SJCRH30 (cell line): ENCODE measurements at regions not wholly inside any gene's neighbourhood (a gene's known extent, or its start where the extent isn't known, plus 50 kb on each side); places are given as distances from the start of the nearest gene placed in this dataset.
A peak's percentile ranks its signal among the peaks of the same experiment; 100 is the strongest.
"Not testable (repeated sequence)": the region's sequence is repeated elsewhere in the genome, so short reads cannot be mapped to it uniquely, and the experiment has no call there.

Experiments used
- DNase-seq, 2 experiments: peaks; one replicate each; pipeline ENCODE4 v3.0.0-alpha.2; 2015 to 2020
- H3K27ac ChIP-seq: fragments of 250-450 bp; sonication (Bioruptor Pico); 2 replicates; pipeline ENCODE4 v1.5.1; 2020; ENCODE audit warnings: mild to moderate bottlenecking, moderate library complexity
- H3K27me3 ChIP-seq: fragments of 250-450 bp; sonication (Bioruptor Pico); 2 replicates; pipeline ENCODE4 v1.5.1; 2020; ENCODE audit warnings: mild to moderate bottlenecking, moderate library complexity
- H3K36me3 ChIP-seq: fragments of 250-450 bp; sonication (Bioruptor Pico); 2 replicates; pipeline ENCODE4 v1.5.1; 2020; ENCODE audit warnings: mild to moderate bottlenecking, moderate library complexity
- H3K4me1 ChIP-seq: fragments of 250-450 bp; sonication (Bioruptor Pico); 2 replicates; pipeline ENCODE4 v1.5.1; 2020; ENCODE audit warnings: mild to moderate bottlenecking, moderate library complexity
- H3K4me3 ChIP-seq: fragments of 250-450 bp; sonication (Bioruptor Pico); 2 replicates; pipeline ENCODE4 v1.5.1; 2020; ENCODE audit warnings: mild to moderate bottlenecking, moderate library complexity
- H3K9me3 ChIP-seq: fragments of 250-450 bp; sonication (Bioruptor Pico); replicated peaks from 2 replicates; pipeline ENCODE4 v1.5.1; 2020; ENCODE audit warnings: mild to moderate bottlenecking, moderate library complexity

DNA sequence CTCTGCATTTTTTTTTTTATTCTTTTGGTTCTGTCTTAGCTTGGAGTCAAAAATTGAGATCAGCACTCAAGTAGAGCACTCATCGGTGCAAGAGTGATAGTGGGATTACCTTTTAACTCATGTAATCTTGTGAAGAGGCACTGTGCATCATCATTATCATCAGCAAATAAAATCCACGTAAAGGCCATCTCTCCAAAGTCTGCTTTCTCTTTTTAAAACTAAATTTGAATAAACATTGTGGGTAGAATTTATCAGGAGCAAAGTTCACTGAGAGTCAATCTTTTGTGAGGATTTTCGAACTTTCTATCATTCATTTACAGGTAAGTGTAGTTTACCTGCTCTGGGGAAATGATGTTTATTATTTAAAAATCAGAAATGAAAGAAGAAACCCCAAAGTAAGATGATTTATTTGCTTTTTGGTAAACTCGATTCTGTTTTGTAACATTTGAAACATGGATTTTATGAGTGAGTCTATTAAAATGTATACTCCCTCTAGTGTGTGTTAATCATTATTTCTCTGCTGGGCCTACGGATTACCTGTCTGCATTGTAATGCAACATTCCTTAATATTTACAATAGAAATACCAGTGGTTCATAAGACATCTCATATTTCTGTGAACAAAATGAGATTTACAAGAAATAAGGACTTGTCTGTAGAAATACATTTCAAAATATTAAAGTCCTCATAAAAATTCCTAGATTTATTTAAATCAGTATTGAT, 327.7 kb upstream of the NAALADL2 start:
- Histone ChIP-seq H3K27ac (no peak overlapping the region), H3K4me1 (peaks cover 28% of the 10 kb centered on the region), H3K36me3 (no peaks in the 10 kb centered on the region), H3K9me3 (no peaks in the 10 kb centered on the region), H3K27me3 (no peaks in the 10 kb centered on the region), H3K4me3 (no peak overlapping the region)
- no peak for DNase-seq

GRCh38 chr3:174532216-174532615, 326.9 kb upstream of the NAALADL2 start:
- no peaks in the 10 kb centered on the region for H3K9me3 ChIP-seq
- DNase-seq: no peak
- H3K27ac ChIP-seq: no peak overlapping the region
- H3K27me3 ChIP-seq: no peaks in the 10 kb centered on the region
- no peak overlapping the region for H3K4me3 ChIP-seq
- no peaks in the 10 kb centered on the region for H3K36me3 ChIP-seq
- H3K4me1 ChIP-seq: peaks cover 36% of the 10 kb centered on the region

DNA sequence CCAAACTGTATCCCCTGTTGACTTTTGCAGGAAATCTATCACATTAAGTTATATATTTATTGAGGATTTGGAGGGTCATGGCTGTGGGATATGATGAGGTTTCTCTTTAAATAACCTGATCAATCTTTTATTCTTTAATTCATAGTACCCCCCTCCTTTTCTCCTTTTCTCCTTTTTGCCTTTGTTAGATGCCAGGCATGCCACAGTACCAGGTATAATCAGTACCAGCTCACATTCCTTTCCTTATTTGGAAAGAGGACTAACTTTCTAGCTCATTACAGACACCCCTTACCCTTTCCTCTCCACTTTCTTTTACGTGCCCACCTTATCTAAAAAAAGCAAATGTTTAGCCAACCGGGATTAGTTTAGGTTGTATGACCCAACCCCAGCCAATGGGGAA, 326.4 kb upstream of the NAALADL2 start:
- 0 out of 2 replicates have a peak overlapping the region, but pooled peaks have one; percentile 18 for H3K27ac ChIP-seq

DNA sequence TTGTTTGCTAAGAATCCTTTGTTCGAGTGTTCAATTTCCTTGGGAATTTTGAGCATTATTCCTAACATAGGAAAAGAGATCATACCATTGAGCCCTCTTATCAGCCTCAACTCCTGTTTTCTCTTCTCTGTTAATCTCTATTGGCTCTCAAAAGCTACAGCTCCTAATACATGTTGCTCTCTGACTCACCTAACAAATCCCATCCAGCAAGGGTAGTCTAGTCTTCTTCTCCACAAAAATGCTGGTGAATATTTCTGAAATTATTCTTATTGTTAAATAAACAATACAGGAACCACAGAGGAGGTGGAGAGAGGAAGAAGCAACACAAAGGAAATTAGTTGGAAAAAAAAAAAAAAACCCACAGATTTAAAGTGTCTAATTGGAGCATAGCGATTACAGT, 325.8 kb upstream of the NAALADL2 start:
- Histone ChIP-seq H3K36me3 (no peaks in the 10 kb centered on the region), H3K27ac (peak overlapping the region; percentile 18; the same call in 1 of the 2 replicates), H3K4me3 (no peak overlapping the region), H3K27me3 (no peaks in the 10 kb centered on the region), H3K4me1 (peaks cover 43% of the 10 kb centered on the region), H3K9me3 (no peaks in the 10 kb centered on the region)
- DNase-seq: no peak

More for the DNA sequence above, 326.4 kb upstream of the NAALADL2 start:
- no peaks in the 10 kb centered on the region for H3K27me3 ChIP-seq
- H3K36me3 ChIP-seq: no peaks in the 10 kb centered on the region
- H3K4me1 ChIP-seq: peaks cover 41% of the 10 kb centered on the region
- DNase-seq: no peak
- no peaks in the 10 kb centered on the region for H3K9me3 ChIP-seq
- H3K4me3 ChIP-seq: no peak overlapping the region

GRCh38 chr3:174536319-174536718, 322.8 kb upstream of the NAALADL2 start:
- DNase-seq: no peak

GRCh38 chr3:174538151-174538550, 321.0 kb upstream of the NAALADL2 start:
- peaks cover 59% of the 10 kb centered on the region for H3K4me1 ChIP-seq
- H3K9me3 ChIP-seq: no peaks in the 10 kb centered on the region
- no peak overlapping the region for H3K4me3 ChIP-seq
- H3K27me3 ChIP-seq: no peaks in the 10 kb centered on the region
- H3K27ac ChIP-seq: peak overlapping the region; percentile 95
- H3K36me3 ChIP-seq: no peaks in the 10 kb centered on the region
- DNase-seq: peak; percentile 87 to 95

More at GRCh38 chr3:174536319-174536718, 322.8 kb upstream of the NAALADL2 start:
- Histone ChIP-seq H3K27ac (peak overlapping the region; percentile 95), H3K9me3 (no peaks in the 10 kb centered on the region), H3K4me3 (no peak overlapping the region), H3K36me3 (no peaks in the 10 kb centered on the region), H3K4me1 (peaks cover 69% of the 10 kb centered on the region), H3K27me3 (no peaks in the 10 kb centered on the region)

- DNase-seq: peak; percentile 69 to 86
Observed at GRCh38 chr3:174540116-174540908, 318.8 kb upstream of the NAALADL2 start.

GRCh38 chr3:174541708-174542315, 317.3 kb upstream of the NAALADL2 start:
- Histone ChIP-seq H3K4me3 (no peak overlapping the region), H3K27me3 (no peaks in the 10 kb centered on the region), H3K9me3 (0 out of 2 replicates have a peak, but pooled peaks cover 4% of the 10 kb centered on the region), H3K36me3 (no peaks in the 10 kb centered on the region), H3K27ac (no peak overlapping the region), H3K4me1 (peaks cover 37% of the 10 kb centered on the region)
- DNase-seq: no peak

More at GRCh38 chr3:174540116-174540908, 318.8 kb upstream of the NAALADL2 start:
- H3K27me3 ChIP-seq: no peaks in the 10 kb centered on the region
- H3K27ac ChIP-seq: peak overlapping the region; percentile 95
- H3K36me3 ChIP-seq: no peaks in the 10 kb centered on the region
- no peak overlapping the region for H3K4me3 ChIP-seq
- H3K4me1 ChIP-seq: peaks cover 51% of the 10 kb centered on the region
- 0 out of 2 replicates have a peak, but pooled peaks cover 3% of the 10 kb centered on the region for H3K9me3 ChIP-seq

DNA sequence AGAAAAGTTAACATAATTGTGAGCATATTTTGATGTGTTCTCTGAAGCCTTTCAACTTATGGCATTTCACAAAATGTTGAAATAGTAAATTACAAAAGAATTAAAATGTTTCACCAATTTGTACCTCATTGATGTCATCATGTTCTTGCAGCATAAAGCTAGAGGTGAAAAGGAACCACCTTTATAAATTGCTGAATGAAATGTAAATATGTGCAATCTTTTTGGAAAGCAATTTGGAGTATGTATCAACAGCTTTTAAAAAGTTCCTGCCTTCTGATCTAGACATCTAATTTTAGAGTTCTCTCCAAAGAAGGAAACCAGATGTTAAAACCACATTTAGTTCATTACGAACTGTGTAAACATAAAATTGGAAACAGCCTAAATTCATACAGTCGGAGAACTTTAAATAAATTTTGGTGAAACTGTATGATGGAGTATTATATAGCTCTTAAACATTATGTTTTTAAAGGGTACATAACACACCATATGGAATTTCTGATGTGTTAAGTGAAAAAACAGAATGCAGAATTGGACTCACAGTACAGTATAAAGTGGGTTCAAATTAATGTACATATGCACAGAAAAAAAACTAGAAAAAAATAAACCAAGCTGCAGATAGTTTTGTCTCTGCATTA, 311.2 kb upstream of the NAALADL2 start:
- peaks cover 9% of the 10 kb centered on the region; the same call in 1 of the 2 replicates for H3K4me1 ChIP-seq
- H3K36me3 ChIP-seq: no peaks in the 10 kb centered on the region
- no peaks in the 10 kb centered on the region for H3K27me3 ChIP-seq
- DNase-seq: no peak
- H3K4me3 ChIP-seq: no peak overlapping the region
- no peak overlapping the region for H3K27ac ChIP-seq
- 0 out of 2 replicates have a peak, but pooled peaks cover 4% of the 10 kb centered on the region for H3K9me3 ChIP-seq

DNA sequence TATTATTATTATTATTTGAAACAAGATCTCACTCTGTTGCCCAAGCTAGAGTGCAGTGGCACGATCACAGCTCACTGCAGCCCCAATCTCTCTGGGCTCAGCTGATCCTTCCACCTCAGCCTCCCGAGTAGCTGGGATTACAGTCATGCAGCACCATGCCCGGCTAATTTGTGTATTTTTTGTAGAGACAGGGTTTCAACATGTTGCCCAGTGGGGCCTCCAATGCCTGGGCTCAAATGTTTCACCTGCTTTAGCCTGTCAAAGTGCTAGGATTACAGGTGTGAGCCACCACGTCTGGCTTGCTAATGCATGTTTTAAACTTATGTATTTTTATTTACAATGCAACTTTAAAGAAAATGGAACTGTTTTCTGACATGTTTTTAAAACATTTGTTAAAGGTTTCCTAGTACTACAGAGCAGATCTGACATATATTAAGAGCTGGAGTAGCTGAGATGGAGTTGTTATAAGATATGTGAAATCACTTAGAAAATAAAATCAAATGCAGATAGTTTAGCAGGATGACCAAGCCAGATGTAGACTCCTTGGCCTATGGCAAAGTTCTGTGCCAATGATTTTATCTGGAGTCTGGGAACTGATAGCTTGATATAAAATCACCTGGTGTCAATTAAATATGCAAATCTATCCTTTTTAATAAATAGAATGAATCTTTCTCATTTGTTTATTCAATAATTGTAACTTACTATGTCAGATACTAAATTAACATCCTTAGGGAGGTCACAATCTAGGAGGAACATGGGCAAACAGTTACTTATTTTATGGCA, 310.1 kb upstream of the NAALADL2 start:
- DNase-seq: peak; percentile 19 to 59
- Histone ChIP-seq H3K27me3 (no peaks in the 10 kb centered on the region), H3K4me1 (peaks cover 9% of the 10 kb centered on the region; the same call in 1 of the 2 replicates), H3K4me3 (no peak overlapping the region), H3K36me3 (no peaks in the 10 kb centered on the region), H3K27ac (no peak overlapping the region), H3K9me3 (0 out of 2 replicates have a peak, but pooled peaks cover 4% of the 10 kb centered on the region)

GRCh38 chr3:174581558-174581957, 277.6 kb upstream of the NAALADL2 start:
- no peaks in the 10 kb centered on the region for H3K4me1 ChIP-seq
- DNase-seq: no peak

GRCh38 chr3:174583396-174583795, 275.7 kb upstream of the NAALADL2 start:
- Histone ChIP-seq H3K4me3 (no peak overlapping the region), H3K27ac (no peak overlapping the region), H3K27me3 (no peaks in the 10 kb centered on the region), H3K4me1 (no peaks in the 10 kb centered on the region), H3K9me3 (0 out of 2 replicates have a peak, but pooled peaks cover 4% of the 10 kb centered on the region), H3K36me3 (no peaks in the 10 kb centered on the region)
- DNase-seq: no peak

More at GRCh38 chr3:174581558-174581957, 277.6 kb upstream of the NAALADL2 start:
- Histone ChIP-seq H3K4me3 (no peak overlapping the region), H3K27ac (no peak overlapping the region), H3K27me3 (no peaks in the 10 kb centered on the region), H3K9me3 (no peaks in the 10 kb centered on the region), H3K36me3 (no peaks in the 10 kb centered on the region)

DNA sequence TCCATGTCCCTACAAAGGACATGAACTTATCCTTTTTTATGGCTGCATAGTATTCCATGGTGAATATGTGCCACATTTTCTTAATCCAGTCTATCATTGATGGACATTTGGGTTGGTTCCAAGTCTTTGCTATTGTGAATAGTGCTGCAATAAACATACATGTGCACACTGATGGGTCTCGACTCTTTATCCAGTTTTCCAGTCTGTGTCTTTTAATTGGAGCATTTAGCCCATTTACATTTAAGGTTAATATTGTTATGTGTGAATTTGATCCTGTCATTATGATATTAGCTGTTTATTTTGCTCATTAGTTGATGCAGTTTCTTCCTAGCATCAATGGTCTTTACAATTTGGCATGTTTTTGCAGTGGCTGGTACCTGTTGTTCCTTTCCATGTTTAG, 272.0 kb upstream of the NAALADL2 start:
- H3K36me3 ChIP-seq, H3K4me3 ChIP-seq, H3K27me3 ChIP-seq, DNase-seq, H3K4me1 ChIP-seq, H3K27ac ChIP-seq, H3K9me3 ChIP-seq: not testable (repeated sequence)
